Endothelial cell of umbilical vein (primary cell): ENCODE measurements at regions not wholly inside any gene's neighbourhood (a gene's known extent, or its start where the extent isn't known, plus 50 kb on each side); places are given as distances from the start of the nearest gene placed in this dataset.

Source experiments
- BruUV-seq: library from RNA; stranded (reverse); fragments of 400-500 nt; replicated peaks from 2 replicates; lab custom pipeline; 2021; lab: Mats Ljungman, UMichigan
- CTCF ChIA-PET: fragments of 300-600, 350-600 bp; sonication (Branson Sonifier 250); formaldehyde crosslinking; loops from one replicate; lab custom pipeline; 2021; ENCODE audit warnings: antibody characterized with exemption, inconsistent platforms; lab: Charles Lee
- POLR2A ChIA-PET: fragments of 300-600, 350-600 bp; sonication (Branson Sonifier 250); formaldehyde crosslinking; loops from one replicate; lab custom pipeline; 2021; ENCODE audit warnings: antibody characterized with exemption, inconsistent platforms; lab: Charles Lee
- DNase-seq: peaks from one replicate; pipeline ENCODE4 v3.0.0-alpha.2; 2011; ENCODE audit warnings: low read depth, low spot score
- FAIRE-seq: peaks from 2 replicates; lab custom pipeline; 2011; peaks lifted over from hg19 to GRCh38; lab: Jason Lieb, UNC
- H2AFZ ChIP-seq: 2 replicates; pipeline ENCODE4 v1.6.0; 2012; ENCODE audit warnings: low read depth, low read length, control low read depth, inconsistent platforms
- H3K27ac ChIP-seq: 2 replicates; pipeline ENCODE4 v1.5.1; 2011; ENCODE audit warnings: low read depth, mild to moderate bottlenecking, control low read depth, low read length, moderate library complexity; ENCODE audit not compliant: insufficient read depth
- H3K27me3 ChIP-seq, 2 experiments: 2 replicates each; pipeline versions ENCODE4 v1.6.0 to v1.6.1; 2011; ENCODE audit warnings: low read length in 2 of 2, mixed read lengths in 1 of 2; ENCODE audit not compliant: control insufficient read depth in 2 of 2, insufficient read depth in 2 of 2
- H3K36me3 ChIP-seq, 2 experiments: 2 replicates in 1 of 2; 3 replicates in 1 of 2; pipeline ENCODE4 v1.5.1; 2011; ENCODE audit warnings: low read length in 2 of 2, mild to moderate bottlenecking in 1 of 2, moderate library complexity in 1 of 2; ENCODE audit not compliant: control insufficient read depth in 2 of 2, insufficient read depth in 2 of 2; ENCODE audit errors: extremely low read depth in 1 of 2
- H3K4me1 ChIP-seq: 3 replicates; pipeline ENCODE4 v1.5.1; 2011; ENCODE audit warnings: mild to moderate bottlenecking, low read length; ENCODE audit not compliant: control insufficient read depth, insufficient read depth; ENCODE audit errors: extremely low read depth
- H3K4me2 ChIP-seq: 2 replicates; pipeline ENCODE4 v1.6.1; 2011; ENCODE audit warnings: low read length, control low read depth, mixed read lengths; ENCODE audit not compliant: insufficient read depth
- H3K4me3 ChIP-seq, 3 experiments: fragments of 200-600 bp in 1 of 3; sonication (generic), shearing (Covaris generic) in 1 of 3; replicated peaks in 1 of 3; 2 replicates each; pipeline ENCODE4 v1.5.1; 2011 to 2016; ENCODE audit warnings: control low read depth in 3 of 3, low read length in 3 of 3, mild to moderate bottlenecking in 2 of 3, inconsistent platforms in 1 of 3, low read depth in 1 of 3, moderate library complexity in 1 of 3; ENCODE audit not compliant: insufficient read depth in 1 of 3
- H3K79me2 ChIP-seq: 2 replicates; pipeline ENCODE4 v1.6.0; 2012; ENCODE audit warnings: low read length, inconsistent platforms; ENCODE audit not compliant: control insufficient read depth, insufficient read depth
- H3K9ac ChIP-seq: replicated peaks from 2 replicates; pipeline ENCODE3; 2011; ENCODE audit warnings: low read length, control low read depth; ENCODE audit not compliant: insufficient read depth; ENCODE audit errors: extremely low read depth
- H3K9me1 ChIP-seq: replicated peaks from 3 replicates; pipeline ENCODE4 v1.6.0; 2011; ENCODE audit warnings: mild to moderate bottlenecking, low read length; ENCODE audit not compliant: control insufficient read depth, insufficient read depth; ENCODE audit errors: extremely low read depth
- H3K9me3 ChIP-seq: replicated peaks from 2 replicates; pipeline ENCODE4 v1.5.1; 2012; ENCODE audit warnings: low read length, inconsistent platforms; ENCODE audit not compliant: control insufficient read depth, insufficient read depth
- H4K20me1 ChIP-seq: replicated peaks from 2 replicates; pipeline ENCODE3; 2011; ENCODE audit warnings: mild to moderate bottlenecking, low read length; ENCODE audit not compliant: control insufficient read depth, insufficient read depth; ENCODE audit errors: extremely low read depth
- CTCF ChIP-seq, 2 donors: IDR thresholded peaks; 1 replicate in 1 of 2; 2 replicates in 1 of 2; pipeline ENCODE4 v1.5.1; 2011; ENCODE audit warnings: low read length in 2 of 2, mild to moderate bottlenecking in 2 of 2, moderate library complexity in 2 of 2, control low read depth in 1 of 2, inconsistent platforms in 1 of 2, low read depth in 1 of 2; ENCODE audit not compliant: insufficient read depth in 1 of 2; ENCODE audit errors: extremely low read depth in 1 of 2
- EZH2 ChIP-seq: IDR thresholded peaks from 2 replicates; pipeline ENCODE4 v1.6.1; 2012; ENCODE audit warnings: borderline replicate concordance, low read depth, mild to moderate bottlenecking, moderate library complexity, low read length, inconsistent platforms; ENCODE audit not compliant: severe bottlenecking
- FOS ChIP-seq: IDR thresholded peaks from 2 replicates; pipeline ENCODE4 v1.6.1; 2011; ENCODE audit warnings: mild to moderate bottlenecking, low read length, moderate library complexity, borderline replicate concordance; ENCODE audit not compliant: insufficient read depth
- GATA2 ChIP-seq: IDR thresholded peaks from 2 replicates; pipeline ENCODE4 v1.7.0; 2011; ENCODE audit warnings: low read depth, mild to moderate bottlenecking, moderate library complexity, mixed read lengths, low read length; ENCODE audit not compliant: insufficient read length, insufficient read depth
- JUN ChIP-seq: IDR thresholded peaks from 2 replicates; pipeline ENCODE4 v1.6.1; 2011; ENCODE audit warnings: borderline replicate concordance, low read depth; ENCODE audit not compliant: insufficient read length, insufficient read depth
- MAX ChIP-seq: IDR thresholded peaks from 2 replicates; pipeline ENCODE4 v1.6.1; 2011; ENCODE audit not compliant: insufficient read depth, insufficient read length
- MYC ChIP-seq: IDR thresholded peaks from one replicate; pipeline ENCODE4 v1.6.1; 2011; ENCODE audit warnings: mild to moderate bottlenecking, low read depth, low read length
- POLR2A ChIP-seq: IDR thresholded peaks from 2 replicates; pipeline ENCODE4 v1.6.1; 2012; ENCODE audit warnings: low read depth, mild to moderate bottlenecking, control low read depth, low read length
- POLR2AphosphoS5 ChIP-seq: IDR thresholded peaks from 2 replicates; pipeline ENCODE4 v1.6.1; 2012; ENCODE audit warnings: low read depth, mild to moderate bottlenecking, control low read depth, low read length, moderate library complexity; ENCODE audit not compliant: insufficient read depth
- dilution Hi-C: fragments of 300-500 bp; cut with MboI; formaldehyde crosslinking; loops from one replicate; pipeline ENCODE4 v1.15.0; 2019; ENCODE audit warnings: low sequenced_read_pairs; ENCODE audit not compliant: extremely low pct_ligation_motif_present
- intact Hi-C: fragments of 100-400 bp; cut with micrococcal nuclease; formaldehyde crosslinking; loops from one replicate; pipeline ENCODE4 v1.10.0; 2022

- Histone ChIP-seq H4K20me1 (no peaks in the 10 kb centered on the region), H3K9me3 (no peaks in the 10 kb centered on the region), H3K9ac (no peak overlapping the region), H3K4me2 (no peak overlapping the region), H3K79me2 (no peaks in the 10 kb centered on the region), H3K4me1 (no peaks in the 10 kb centered on the region), H3K27me3 (peaks cover 12 to 16% of the 10 kb centered on the region in 2 experiments), H2AFZ (no peak overlapping the region), H3K4me3 (no peak overlapping the region), H3K9me1 (no peaks in the 10 kb centered on the region), H3K36me3 (no peaks in the 10 kb centered on the region), H3K27ac (no peak overlapping the region)
- no TSS peak for BruUV-seq
- no peak for DNase-seq
- intact Hi-C loops, result no loop called here
- no peak for FAIRE-seq
- TF ChIP-seq GATA2, result no peak
- no peak for TF ChIP-seq CTCF (IDR thresholded peaks at IDR 0.05; ENCODE audit: extremely low read depth in 1 of 2, insufficient read depth in 1 of 2, low read depth in 1 of 2, low read length in 2 of 2)
- no peak for TF ChIP-seq JUN
- TF ChIP-seq POLR2AphosphoS5, result no peak
- no peak for TF ChIP-seq MYC
- TF ChIP-seq FOS, result no peak
- no peak for TF ChIP-seq MAX
- TF ChIP-seq POLR2A, result no peak
- no peak for TF ChIP-seq EZH2
- ChIA-PET CTCF (interaction anchor here (0.6 to 5.2 kb wide), 12 partner anchors 11 to 244 kb away, joined by 3 to 54 read pairs (median 4); no protein-coding TSS in a partner anchor), POLR2A (no interaction called here)
- dilution Hi-C loops, result no loop called here
Measured at GRCh38 chr22:22953791-22954190, 66.2 kb downstream of the IGLL5 start.
